Ascending aorta (tissue), 2 donors: ENCODE measurements at regions not wholly inside any gene's neighbourhood (a gene's known extent, or its start where the extent isn't known, plus 50 kb on each side); places are given as distances from the start of the nearest gene placed in this dataset.

Source experiments
- DNase-seq, 2 donors: peaks; one replicate each; pipeline ENCODE4 v3.0.0-alpha.2; 2019; ENCODE audit warnings: low spot score in 2 of 2
- H3K27ac ChIP-seq, 2 donors: fragments of 200-600 bp; sonication (generic); one replicate each; pipeline ENCODE4 v1.5.1; 2016 to 2017; ENCODE audit warnings: mild to moderate bottlenecking in 1 of 2
- H3K27me3 ChIP-seq: fragments of 200-600 bp; sonication (generic); one replicate; pipeline ENCODE4 v1.5.1; 2017
- H3K36me3 ChIP-seq, 2 donors: fragments of 200-600 bp; sonication (generic); one replicate each; pipeline ENCODE4 v1.5.1; 2016
- H3K4me1 ChIP-seq, 2 donors: fragments of 200-600 bp; sonication (generic); one replicate each; pipeline ENCODE4 v1.5.1; 2016 to 2017; ENCODE audit warnings: mild to moderate bottlenecking in 1 of 2
- H3K4me3 ChIP-seq, 2 donors: fragments of 200-600 bp; sonication (generic); one replicate each; pipeline ENCODE4 v1.5.1; 2016 to 2017; ENCODE audit warnings: mild to moderate bottlenecking in 1 of 2
- H3K9me3 ChIP-seq, 2 donors: fragments of 200-600 bp; sonication (generic); one replicate each; pipeline ENCODE4 v1.5.1; 2016
- CTCF ChIP-seq, 3 experiments: fragments of 200-600 bp in 2 of 3; fragments of 450-650 bp in 1 of 3; sonication (generic) in 2 of 3; IDR thresholded peaks; one replicate each; pipeline ENCODE4 v1.5.1; 2016 to 2019; ENCODE audit warnings: antibody characterized with exemption in 3 of 3, mild to moderate bottlenecking in 1 of 3, moderate library complexity in 1 of 3
- intact Hi-C: fragments of 100-400 bp; cut with DNase I; formaldehyde crosslinking; loops from one replicate; pipeline ENCODE4 v1.15.1; 2023

GRCh38 chr11:38208951-38209350, 1610.9 kb upstream of the RAG2 start:
- intact Hi-C loops: no loop called here
- no peak for DNase-seq
- no peak for TF ChIP-seq CTCF (IDR thresholded peaks at IDR 0.05)

GRCh38 chr11:38206663-38207062, 1608.6 kb upstream of the RAG2 start:
- no peaks in the 10 kb centered on the region for H3K27me3 ChIP-seq
- H3K36me3 ChIP-seq: no peaks in the 10 kb centered on the region
- no peaks in the 10 kb centered on the region for H3K4me1 ChIP-seq
- no peaks in the 10 kb centered on the region for H3K9me3 ChIP-seq
- intact Hi-C loops: no loop called here
- DNase-seq: no peak
- TF ChIP-seq CTCF (IDR thresholded peaks at IDR 0.05): no peak
- no peak overlapping the region for H3K27ac ChIP-seq
- H3K4me3 ChIP-seq: no peak overlapping the region

More at GRCh38 chr11:38208951-38209350, 1610.9 kb upstream of the RAG2 start:
- no peaks in the 10 kb centered on the region for H3K4me1 ChIP-seq
- no peaks in the 10 kb centered on the region for H3K27me3 ChIP-seq
- no peak overlapping the region for H3K4me3 ChIP-seq
- no peaks in the 10 kb centered on the region for H3K9me3 ChIP-seq
- no peak overlapping the region for H3K27ac ChIP-seq
- no peaks in the 10 kb centered on the region for H3K36me3 ChIP-seq

- Histone ChIP-seq H3K9me3 (no peaks in the 10 kb centered on the region), H3K4me1 (no peaks in the 10 kb centered on the region), H3K27me3 (no peaks in the 10 kb centered on the region), H3K36me3 (no peaks in the 10 kb centered on the region), H3K4me3 (no peak overlapping the region), H3K27ac (no peak overlapping the region)
- intact Hi-C loops: no loop called here
- no peak for TF ChIP-seq CTCF (IDR thresholded peaks at IDR 0.05)
- no peak for DNase-seq
Observed at GRCh38 chr11:38191101-38191500, 1593.1 kb upstream of the RAG2 start.

- Histone ChIP-seq H3K36me3 (no peaks in the 10 kb centered on the region), H3K4me1 (no peaks in the 10 kb centered on the region), H3K27ac (no peak overlapping the region), H3K27me3 (no peaks in the 10 kb centered on the region), H3K9me3 (no peaks in the 10 kb centered on the region), H3K4me3 (no peak overlapping the region)
- no peak for DNase-seq
- intact Hi-C loops: no loop called here
- no peak for TF ChIP-seq CTCF (IDR thresholded peaks at IDR 0.05)
Observed at GRCh38 chr11:38182126-38182866, 1584.3 kb upstream of the RAG2 start.

GRCh38 chr11:38176686-38177322, 1578.8 kb upstream of the RAG2 start:
- no peaks in the 10 kb centered on the region for H3K36me3 ChIP-seq
- no peak overlapping the region for H3K4me3 ChIP-seq
- H3K9me3 ChIP-seq: no peaks in the 10 kb centered on the region
- H3K27ac ChIP-seq: no peak overlapping the region
- DNase-seq: no peak
- H3K27me3 ChIP-seq: no peaks in the 10 kb centered on the region
- intact Hi-C loops: no loop called here
- H3K4me1 ChIP-seq: no peaks in the 10 kb centered on the region
- no peak for TF ChIP-seq CTCF (IDR thresholded peaks at IDR 0.05)
